GM12892 (cell line): ENCODE measurements at regions not wholly inside any gene's neighbourhood (a gene's known extent, or its start where the extent isn't known, plus 50 kb on each side); places are given as distances from the start of the nearest gene placed in this dataset.

ENCODE experiments used
- DNase-seq: peaks from one replicate; pipeline ENCODE4 v3.0.0; 2011; ENCODE audit not compliant: insufficient read length
- FAIRE-seq: peaks from 2 replicates; lab custom pipeline; 2011; peaks lifted over from hg19 to GRCh38; lab: Jason Lieb, UNC
- POLR2A ChIP-seq: IDR thresholded peaks from 2 replicates; pipeline ENCODE4 v1.6.1; 2011; ENCODE audit warnings: low read depth, low read length, control low read depth
- POLR2AphosphoS5 ChIP-seq: IDR thresholded peaks from 2 replicates; pipeline ENCODE4 v1.6.1; 2011; ENCODE audit warnings: low read depth, low read length, control low read depth
- TAF1 ChIP-seq: IDR thresholded peaks from 2 replicates; pipeline ENCODE4 v1.6.1; 2011; ENCODE audit warnings: low read depth, mild to moderate bottlenecking, control low read depth, low read length, borderline replicate concordance

DNA sequence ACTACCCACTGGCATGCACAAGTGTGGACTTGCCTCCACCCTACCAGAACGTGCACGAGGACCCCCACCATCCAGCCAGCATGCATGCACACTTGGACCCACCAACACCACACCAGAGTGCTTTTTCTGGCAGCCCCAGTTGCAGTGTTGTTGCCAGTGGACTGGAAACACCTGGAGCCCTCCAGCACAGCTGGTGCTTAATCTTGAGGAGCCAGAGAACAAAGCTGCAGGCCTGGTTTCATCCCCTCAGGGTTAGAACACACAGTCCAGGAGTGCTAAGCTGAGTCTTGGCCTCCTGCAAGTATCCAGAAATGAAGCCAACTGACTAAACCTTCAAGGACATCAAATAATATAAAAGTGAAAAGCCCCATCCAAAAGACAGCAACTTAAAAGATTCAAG, 888.0 kb downstream of the NTRK3 start:
- TF ChIP-seq TAF1 (no peak), POLR2A (no peak), POLR2AphosphoS5 (no peak)
- FAIRE-seq, result no peak
- DNase-seq, result no peak

DNA sequence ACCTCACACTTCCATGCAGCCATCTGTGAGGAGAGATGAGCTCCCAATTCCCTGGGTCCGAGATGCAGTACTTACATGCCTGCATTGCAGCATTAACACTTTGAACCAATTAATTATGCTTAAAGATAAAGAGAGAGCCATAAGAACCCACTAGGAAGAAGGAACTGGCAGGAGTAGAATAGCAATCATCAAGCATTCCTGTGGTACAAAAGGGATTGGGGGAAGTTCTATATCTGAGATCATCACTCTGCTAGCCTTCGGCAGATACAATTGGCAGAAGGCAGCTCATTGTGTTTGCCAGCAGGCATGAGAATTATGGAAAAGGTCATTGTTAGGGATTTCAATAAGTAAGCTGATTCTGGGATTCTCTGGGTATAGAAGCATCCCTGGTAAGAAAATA, 891.4 kb downstream of the NTRK3 start:
- TF ChIP-seq TAF1 (no peak), POLR2AphosphoS5 (no peak), POLR2A (no peak)
- FAIRE-seq (no peak), DNase-seq (no peak)

DNA sequence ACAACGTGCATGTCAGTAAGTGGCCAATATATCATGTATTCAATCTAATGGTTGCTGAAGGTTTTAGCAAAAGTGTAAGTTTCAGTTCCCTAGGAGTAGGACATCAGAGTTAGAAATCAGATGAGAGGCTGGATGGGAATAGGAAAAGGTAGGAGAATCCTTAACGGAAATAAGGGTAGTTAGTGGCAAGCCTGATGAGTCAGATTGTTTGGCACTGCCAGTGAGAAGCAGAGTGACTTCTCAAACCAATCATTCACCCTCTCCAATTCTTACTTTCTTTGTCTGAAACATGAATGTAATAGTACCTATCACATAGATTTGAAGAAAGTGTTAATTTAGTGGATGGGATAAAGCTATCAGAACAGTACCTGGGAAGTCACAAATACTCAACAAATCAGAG, 894.0 kb downstream of the NTRK3 start:
- no peak for DNase-seq
- no peak for TF ChIP-seq POLR2AphosphoS5
- no peak for TF ChIP-seq POLR2A
- TF ChIP-seq TAF1, result no peak
- no peak for FAIRE-seq

DNA sequence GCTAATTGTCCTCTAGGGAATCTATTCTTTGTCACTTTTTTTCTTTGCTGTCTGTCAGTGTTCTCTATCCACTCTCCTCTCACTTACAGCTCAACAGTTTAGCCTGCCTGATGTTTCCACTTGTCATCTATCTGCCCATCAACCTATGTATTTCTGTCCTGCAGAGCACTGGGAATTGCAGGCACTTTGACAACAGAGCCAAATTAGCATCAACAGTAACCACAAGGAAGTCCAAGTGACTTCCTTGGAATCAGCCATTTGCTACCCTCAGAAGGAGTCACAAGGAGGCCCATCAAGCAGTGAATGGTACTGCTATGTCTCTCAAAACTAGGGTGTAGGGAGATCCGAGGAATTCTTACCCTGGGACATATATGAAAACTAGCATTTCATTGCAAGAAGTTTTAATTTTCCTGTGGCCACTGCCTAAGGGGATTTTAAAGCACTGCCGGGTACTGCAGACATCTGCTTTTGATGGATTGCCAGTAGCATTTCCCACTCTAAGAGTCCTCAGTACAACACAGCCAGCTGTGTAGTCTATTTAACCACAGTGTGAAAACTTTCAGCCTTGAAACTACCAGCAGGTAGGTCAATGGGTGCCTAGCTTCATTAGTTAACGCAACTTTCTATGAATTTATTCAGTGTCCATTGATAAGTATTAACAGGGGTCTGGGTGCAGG, 898.8 kb downstream of the NTRK3 start:
- DNase-seq (no peak), FAIRE-seq (no peak)
- TF ChIP-seq POLR2AphosphoS5, result no peak
- no peak for TF ChIP-seq TAF1
- TF ChIP-seq POLR2A, result no peak

DNA sequence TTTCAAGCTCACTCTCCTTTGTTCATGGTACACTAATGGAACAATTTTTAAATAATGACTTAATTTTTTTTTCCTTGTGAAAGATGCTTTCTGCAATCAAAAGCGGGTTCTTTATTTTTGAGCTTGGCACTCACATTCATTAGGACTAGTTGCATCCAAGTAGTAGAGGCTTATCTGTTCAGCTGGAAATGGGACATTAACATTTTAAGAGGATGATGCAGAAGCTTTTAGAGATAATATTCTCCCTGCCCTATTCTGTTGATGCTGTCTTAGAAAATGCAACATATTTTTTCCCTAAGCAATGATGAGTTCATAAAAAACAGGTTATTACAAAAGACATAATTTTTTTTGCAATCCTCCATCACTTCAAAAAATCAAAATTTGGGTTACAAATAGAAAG, 900.6 kb downstream of the NTRK3 start:
- DNase-seq, result no peak
- TF ChIP-seq POLR2AphosphoS5, result no peak
- no peak for TF ChIP-seq TAF1
- no peak for TF ChIP-seq POLR2A
- no peak for FAIRE-seq

DNA sequence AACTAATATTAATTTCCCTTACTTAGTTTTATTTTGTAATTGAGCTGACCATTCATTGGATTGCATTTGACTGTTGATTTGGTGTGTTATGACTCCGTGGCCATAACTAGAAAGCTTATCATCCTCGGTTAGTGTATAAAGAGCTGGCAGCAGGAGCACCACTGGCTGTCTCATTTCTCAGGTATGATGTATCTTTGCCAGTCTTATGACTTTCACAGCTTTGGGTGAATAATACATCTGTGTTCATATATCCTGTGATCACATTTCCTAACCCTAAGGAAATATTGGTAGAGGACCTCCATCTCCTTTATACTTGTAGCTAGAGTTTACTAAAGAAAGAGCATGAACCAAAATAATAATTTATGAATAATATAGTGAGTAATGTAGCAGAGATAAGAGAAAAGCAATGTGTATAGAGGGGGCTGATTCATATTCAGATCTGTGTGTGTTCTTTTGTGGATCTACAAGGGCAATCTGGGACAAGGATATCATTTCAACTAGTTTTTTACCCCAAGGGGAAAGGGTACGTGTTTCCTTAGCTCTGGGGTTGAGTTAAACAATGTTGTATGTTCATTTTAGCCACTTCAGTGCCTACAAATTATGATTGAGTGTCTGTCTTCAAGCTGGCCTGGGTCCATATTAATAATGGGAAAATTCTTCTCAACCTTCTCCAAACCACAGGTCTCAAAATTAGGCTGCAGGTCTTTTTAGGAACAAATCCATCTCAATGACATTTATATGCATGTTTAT, 901.7 kb downstream of the NTRK3 start:
- TF ChIP-seq TAF1, result no peak
- no peak for TF ChIP-seq POLR2A
- TF ChIP-seq POLR2AphosphoS5, result no peak
- no peak for DNase-seq
- no peak for FAIRE-seq

DNA sequence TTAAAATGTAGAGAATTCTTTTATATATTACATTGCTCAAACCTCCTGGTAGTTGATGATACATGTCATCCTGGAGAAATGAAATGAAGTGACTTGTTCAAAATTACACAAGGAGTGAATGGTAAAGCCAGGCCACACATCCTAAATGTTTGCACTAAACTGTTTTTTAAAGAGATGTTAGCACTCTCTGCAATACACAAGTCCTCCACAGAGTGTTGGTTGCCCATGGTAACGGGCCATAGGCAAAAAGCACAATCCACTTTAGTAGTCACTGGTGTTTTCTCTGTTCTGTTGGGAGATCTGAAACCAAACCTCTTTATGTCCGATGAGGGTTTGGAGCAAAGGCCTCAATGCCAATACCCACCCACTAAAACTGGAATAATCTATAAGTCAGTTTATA, 907.4 kb downstream of the NTRK3 start:
- FAIRE-seq (no peak), DNase-seq (no peak)
- no peak for TF ChIP-seq POLR2A
- no peak for TF ChIP-seq TAF1
- no peak for TF ChIP-seq POLR2AphosphoS5

DNA sequence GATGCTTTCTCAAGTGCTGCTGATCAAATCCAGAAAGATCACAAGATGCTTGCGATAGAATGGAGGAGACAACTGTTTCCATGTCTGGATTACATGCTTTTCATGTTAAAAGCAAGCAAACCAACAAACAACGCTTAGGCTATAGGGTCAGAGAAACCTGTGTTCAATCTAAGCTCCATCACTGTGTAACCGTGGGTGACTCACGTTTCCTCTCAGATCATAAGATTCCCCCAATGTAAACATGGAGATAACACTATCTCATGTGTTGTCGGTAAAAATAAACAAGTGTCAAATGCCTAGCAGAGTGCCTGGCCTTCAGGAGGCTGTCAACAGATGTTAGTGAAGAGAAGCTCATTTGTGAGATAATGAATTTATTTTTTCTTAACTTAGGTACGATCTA, 907.8 kb downstream of the NTRK3 start:
- no peak for FAIRE-seq
- no peak for TF ChIP-seq TAF1
- TF ChIP-seq POLR2A, result no peak
- TF ChIP-seq POLR2AphosphoS5, result no peak

DNA sequence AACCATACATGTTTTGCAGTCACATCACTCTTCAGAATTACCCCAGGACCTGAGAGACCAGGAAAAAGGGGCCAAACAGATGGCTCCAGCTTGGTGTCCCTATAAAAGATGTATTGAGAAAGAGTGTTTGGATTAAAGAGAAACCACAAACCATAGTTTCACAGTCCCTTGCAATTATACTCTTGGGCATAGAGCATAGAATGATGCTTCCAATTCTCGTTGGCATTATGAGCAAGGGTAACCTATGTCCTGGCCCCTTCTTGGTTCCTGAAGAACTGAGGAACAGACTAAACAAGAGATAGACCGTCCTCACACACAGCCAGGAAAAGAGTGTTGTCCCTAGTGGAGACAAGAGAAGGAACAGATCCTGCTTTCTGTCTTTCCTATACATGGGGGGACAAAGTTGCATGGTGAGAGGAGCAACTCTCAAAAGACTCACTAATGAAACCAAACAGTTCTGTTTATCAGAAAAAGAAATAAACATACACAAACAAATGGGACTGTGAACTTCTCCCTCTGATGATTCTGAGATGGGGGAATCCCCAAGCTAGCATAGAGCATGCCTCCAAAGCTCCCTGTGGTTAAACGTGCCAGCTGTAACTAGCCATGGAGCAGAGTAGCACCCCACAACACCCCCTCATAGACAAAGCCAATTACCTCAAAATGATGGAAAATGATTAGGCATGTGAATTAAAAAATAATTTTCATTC, 908.6 kb downstream of the NTRK3 start:
- FAIRE-seq, result no peak
- DNase-seq, result no peak
- no peak for TF ChIP-seq POLR2AphosphoS5
- TF ChIP-seq TAF1, result no peak
- TF ChIP-seq POLR2A, result no peak

More for the DNA sequence above, 907.8 kb downstream of the NTRK3 start:
- DNase-seq, result no peak

DNA sequence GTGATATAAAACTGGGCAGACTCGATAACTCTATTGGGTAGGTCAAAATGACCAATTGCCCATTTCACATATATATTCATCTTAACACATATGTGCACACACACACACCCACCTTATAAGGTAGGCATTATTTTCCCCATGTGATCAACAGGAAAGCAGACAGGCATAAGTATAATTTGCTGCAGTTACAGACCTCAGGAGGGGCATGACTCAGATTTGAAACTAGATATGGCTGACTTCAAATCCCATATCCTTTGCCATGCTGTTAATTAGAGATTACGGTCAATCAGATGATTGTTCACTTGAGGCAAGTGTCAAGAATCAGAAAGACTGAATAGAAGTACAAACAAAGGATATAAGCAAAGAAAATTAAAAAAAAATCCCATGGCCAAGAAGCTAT, 910.6 kb downstream of the NTRK3 start:
- TF ChIP-seq POLR2AphosphoS5, result no peak
- TF ChIP-seq TAF1, result no peak
- no peak for TF ChIP-seq POLR2A
- no peak for FAIRE-seq
- no peak for DNase-seq

DNA sequence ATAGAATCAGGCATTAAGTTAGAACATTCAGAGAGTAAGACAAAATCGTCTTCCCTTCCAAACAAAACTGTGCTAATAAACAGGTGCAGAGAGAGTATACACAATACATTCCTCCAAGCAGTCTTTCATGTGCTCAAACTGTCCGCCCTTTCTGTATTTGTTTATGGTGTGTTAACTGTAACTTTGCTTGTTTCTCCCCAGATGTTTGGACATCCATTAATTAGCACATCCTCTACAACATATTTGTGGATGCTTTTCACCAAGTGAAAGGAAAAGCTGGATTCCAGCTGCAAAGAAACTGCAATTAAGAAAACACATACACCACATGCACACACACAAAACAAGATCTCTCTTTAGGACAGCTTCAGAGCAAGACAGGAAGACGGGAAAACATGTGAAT, 912.6 kb downstream of the NTRK3 start:
- FAIRE-seq (no peak), DNase-seq (no peak)
- no peak for TF ChIP-seq TAF1
- no peak for TF ChIP-seq POLR2AphosphoS5
- no peak for TF ChIP-seq POLR2A
